Suprapubic skin (tissue), 4 donors: ENCODE measurements at regions not wholly inside any gene's neighbourhood (a gene's known extent, or its start where the extent isn't known, plus 50 kb on each side); places are given as distances from the start of the nearest gene placed in this dataset.

Experiments
- CTCF ChIP-seq, 2 donors: fragments of 200-600 bp in 1 of 2; fragments of 450-650 bp in 1 of 2; sonication (generic) in 1 of 2; IDR thresholded peaks; one replicate each; pipeline ENCODE4 v1.5.1; 2016 to 2019; ENCODE audit warnings: antibody characterized with exemption in 2 of 2, mild to moderate bottlenecking in 1 of 2, moderate library complexity in 1 of 2
- POLR2A ChIP-seq, 2 donors: fragments of 450-650 bp; IDR thresholded peaks; one replicate each; pipeline ENCODE4 v1.6.1; 2017; ENCODE audit warnings: antibody characterized with exemption in 2 of 2, mild to moderate bottlenecking in 2 of 2, moderate library complexity in 2 of 2
- POLR2AphosphoS5 ChIP-seq, 3 donors: sonication (generic); formaldehyde crosslinking; IDR thresholded peaks; one replicate each; pipeline ENCODE4 v1.6.1; 2017; ENCODE audit warnings: antibody characterized with exemption in 3 of 3

GRCh38 chr1:172957491-172957890 lies 93.2 kb downstream of the TNFSF18 start:
- no peak for TF ChIP-seq CTCF (IDR thresholded peaks at IDR 0.05)
- no peak for TF ChIP-seq POLR2A (IDR thresholded peaks at IDR 0.05)
- TF ChIP-seq POLR2AphosphoS5 (IDR thresholded peaks at IDR 0.05), result no peak
